ENCODE measurements at regions not wholly inside any gene's neighbourhood (a gene's known extent, or its start where the extent isn't known, plus 50 kb on each side); places are given as distances from the start of the nearest gene placed in this dataset.

- no peaks in the 10 kb centered on the region for H3K4me1 Mint-ChIP-seq (ENCODE audit: unreplicated experiment)
These were observed 519.7 kb downstream of the PLCL1 start for GRCh38 chr2:198324071-198324470.

GRCh38 chr2:198322275-198322674, 517.9 kb downstream of the PLCL1 start:
- peak; percentile 29 for TF ChIP-seq CTCF (IDR thresholded peaks at IDR 0.05)
- Mint-ChIP-seq H3K9me3 (ENCODE audit: unreplicated experiment) (no peaks in the 10 kb centered on the region), H3K4me1 (ENCODE audit: unreplicated experiment) (no peaks in the 10 kb centered on the region), H3K27ac (ENCODE audit: unreplicated experiment) (no peak overlapping the region), H3K4me3 (ENCODE audit: unreplicated experiment) (no peak overlapping the region), H3K36me3 (ENCODE audit: unreplicated experiment) (no peaks in the 10 kb centered on the region), H3K27me3 (ENCODE audit: unreplicated experiment) (peaks cover 37% of the 10 kb centered on the region)
- DNase-seq (ENCODE audit: extremely low spot score, unreplicated experiment) = no peak

More at GRCh38 chr2:198324071-198324470, 519.7 kb downstream of the PLCL1 start:
- TF ChIP-seq CTCF (IDR thresholded peaks at IDR 0.05) = no peak
- H3K27me3 Mint-ChIP-seq (ENCODE audit: unreplicated experiment) = peaks cover 29% of the 10 kb centered on the region
- H3K27ac Mint-ChIP-seq (ENCODE audit: unreplicated experiment) = no peak overlapping the region
- no peaks in the 10 kb centered on the region for H3K9me3 Mint-ChIP-seq (ENCODE audit: unreplicated experiment)
- H3K36me3 Mint-ChIP-seq (ENCODE audit: unreplicated experiment) = no peaks in the 10 kb centered on the region
- DNase-seq (ENCODE audit: extremely low spot score, unreplicated experiment) = no peak
- no peak overlapping the region for H3K4me3 Mint-ChIP-seq (ENCODE audit: unreplicated experiment)

- H3K27ac Mint-ChIP-seq (ENCODE audit: unreplicated experiment) = no peak overlapping the region
- no peaks in the 10 kb centered on the region for H3K4me1 Mint-ChIP-seq (ENCODE audit: unreplicated experiment)
- H3K36me3 Mint-ChIP-seq (ENCODE audit: unreplicated experiment) = no peaks in the 10 kb centered on the region
- H3K4me3 Mint-ChIP-seq (ENCODE audit: unreplicated experiment) = no peak overlapping the region
- H3K9me3 Mint-ChIP-seq (ENCODE audit: unreplicated experiment) = no peaks in the 10 kb centered on the region
- H3K27me3 Mint-ChIP-seq (ENCODE audit: unreplicated experiment) = peaks cover 43% of the 10 kb centered on the region
- DNase-seq (ENCODE audit: extremely low spot score, unreplicated experiment) = no peak
- TF ChIP-seq CTCF (IDR thresholded peaks at IDR 0.05) = no peak
These were observed 517.2 kb downstream of the PLCL1 start for GRCh38 chr2:198321522-198322088.

- Mint-ChIP-seq H3K4me3 (ENCODE audit: unreplicated experiment) (no peak overlapping the region), H3K36me3 (ENCODE audit: unreplicated experiment) (no peaks in the 10 kb centered on the region), H3K27me3 (ENCODE audit: unreplicated experiment) (peaks cover 61% of the 10 kb centered on the region), H3K27ac (ENCODE audit: unreplicated experiment) (no peak overlapping the region), H3K4me1 (ENCODE audit: unreplicated experiment) (no peaks in the 10 kb centered on the region), H3K9me3 (ENCODE audit: unreplicated experiment) (no peaks in the 10 kb centered on the region)
- no peak for TF ChIP-seq CTCF (IDR thresholded peaks at IDR 0.05)
- no peak for DNase-seq (ENCODE audit: extremely low spot score, unreplicated experiment)
These were observed 512.5 kb downstream of the PLCL1 start for GRCh38 chr2:198316852-198317396.

- no peaks in the 10 kb centered on the region for H3K9me3 Mint-ChIP-seq (ENCODE audit: unreplicated experiment)
- H3K4me1 Mint-ChIP-seq (ENCODE audit: unreplicated experiment) = no peaks in the 10 kb centered on the region
- H3K4me3 Mint-ChIP-seq (ENCODE audit: unreplicated experiment) = no peak overlapping the region
- peaks cover 58% of the 10 kb centered on the region for H3K27me3 Mint-ChIP-seq (ENCODE audit: unreplicated experiment)
- H3K27ac Mint-ChIP-seq (ENCODE audit: unreplicated experiment) = no peak overlapping the region
- H3K36me3 Mint-ChIP-seq (ENCODE audit: unreplicated experiment) = no peaks in the 10 kb centered on the region
- DNase-seq (ENCODE audit: extremely low spot score, unreplicated experiment) = no peak
- no peak for TF ChIP-seq CTCF (IDR thresholded peaks at IDR 0.05)
These were observed 511.6 kb downstream of the PLCL1 start for GRCh38 chr2:198315791-198316630.

Measured in osteocyte (in vitro differentiated cells).